HG03571 (cell line): ENCODE measurements at regions not wholly inside any gene's neighbourhood (a gene's known extent, or its start where the extent isn't known, plus 50 kb on each side); places are given as distances from the start of the nearest gene placed in this dataset.
"Not testable (repeated sequence)": the region's sequence is repeated elsewhere in the genome, so short reads cannot be mapped to it uniquely, and the experiment has no call there.

ENCODE experiments used
- ATAC-seq: cut with Tn5 transposase; IDR thresholded peaks from one replicate; pipeline ENCODE4 v1.9.1; 2021; ENCODE audit not compliant: unreplicated experiment

DNA sequence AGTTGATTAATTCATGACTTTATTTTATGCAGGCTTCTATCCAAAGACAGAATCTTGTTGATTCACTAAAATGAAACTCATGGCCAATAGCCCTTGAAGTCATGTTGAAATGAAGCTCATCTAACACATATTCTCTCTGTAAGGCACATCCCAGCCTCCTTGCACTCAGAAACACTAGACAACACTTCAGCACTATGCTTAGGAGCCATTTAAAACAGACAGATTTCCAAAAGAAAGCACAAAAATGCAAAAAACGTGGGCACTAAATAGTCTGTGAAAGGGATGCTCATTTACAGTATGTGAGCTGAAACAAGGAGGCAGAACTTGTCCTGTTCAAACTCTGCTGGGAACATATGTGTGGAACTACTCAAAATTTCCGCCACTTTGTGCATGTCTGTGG lies 124.4 kb downstream of the MYCN start:
- ATAC-seq, result no peak

DNA sequence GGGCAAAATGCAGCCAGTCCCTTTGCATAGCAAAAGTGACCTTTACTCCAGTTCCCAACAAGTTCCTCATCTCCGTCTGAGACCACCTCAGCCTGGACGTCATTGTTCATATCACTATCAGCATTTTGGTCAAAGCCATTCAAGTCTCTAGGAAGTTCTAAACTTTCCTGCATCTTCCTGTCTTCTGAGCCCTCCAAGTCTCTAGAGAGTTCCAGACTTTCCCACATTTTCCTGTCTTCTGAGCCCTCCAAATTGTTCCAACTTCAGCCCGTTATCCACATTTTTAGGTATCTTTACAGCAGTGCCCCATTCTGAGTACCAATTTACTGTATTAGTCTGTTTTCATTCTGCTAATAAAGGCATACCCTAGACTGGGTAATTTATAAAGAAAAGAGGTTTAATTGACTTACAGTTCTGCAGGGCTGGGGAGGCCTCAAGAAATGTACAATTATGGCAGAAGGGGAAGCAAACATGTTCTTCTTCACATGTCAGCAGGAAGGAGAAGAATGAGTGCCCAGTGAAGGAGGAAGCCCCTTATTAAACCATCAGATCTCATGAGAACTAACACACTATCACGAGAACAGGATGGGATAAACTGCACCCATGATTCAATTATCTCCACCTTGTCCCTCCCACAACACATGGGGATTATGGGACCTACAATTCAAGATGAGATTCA lies 123.7 kb downstream of the MYCN start:
- ATAC-seq, result no peak

DNA sequence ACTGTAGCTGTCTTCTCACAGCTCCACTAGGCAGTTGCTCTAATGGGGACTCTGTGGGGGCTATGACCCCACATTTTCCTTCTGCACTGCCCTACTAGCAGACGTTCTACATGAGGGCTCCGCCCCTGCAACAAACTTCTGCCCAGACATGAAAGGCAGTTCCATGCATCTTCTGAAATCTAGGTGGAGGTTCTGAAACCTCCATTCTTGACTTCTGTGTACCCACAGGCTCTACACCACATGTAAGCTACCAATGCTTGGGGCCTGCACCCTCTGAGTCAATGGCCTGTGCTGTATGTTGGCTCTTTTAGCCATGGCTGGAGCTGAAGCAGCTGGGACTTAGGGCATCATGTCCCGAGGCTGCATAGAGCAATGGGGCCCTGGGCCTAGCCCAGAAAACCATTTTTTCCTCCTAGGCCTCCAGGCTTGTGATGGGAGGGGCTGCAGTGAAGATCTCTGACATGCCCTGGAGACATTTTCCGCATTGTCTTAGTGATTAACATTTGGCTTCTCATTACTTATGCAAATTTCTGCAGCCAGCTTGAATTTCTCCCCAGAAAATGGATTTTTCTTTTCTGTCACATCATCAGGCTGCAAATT lies 123.0 kb downstream of the MYCN start:
- ATAC-seq, result no peak

DNA sequence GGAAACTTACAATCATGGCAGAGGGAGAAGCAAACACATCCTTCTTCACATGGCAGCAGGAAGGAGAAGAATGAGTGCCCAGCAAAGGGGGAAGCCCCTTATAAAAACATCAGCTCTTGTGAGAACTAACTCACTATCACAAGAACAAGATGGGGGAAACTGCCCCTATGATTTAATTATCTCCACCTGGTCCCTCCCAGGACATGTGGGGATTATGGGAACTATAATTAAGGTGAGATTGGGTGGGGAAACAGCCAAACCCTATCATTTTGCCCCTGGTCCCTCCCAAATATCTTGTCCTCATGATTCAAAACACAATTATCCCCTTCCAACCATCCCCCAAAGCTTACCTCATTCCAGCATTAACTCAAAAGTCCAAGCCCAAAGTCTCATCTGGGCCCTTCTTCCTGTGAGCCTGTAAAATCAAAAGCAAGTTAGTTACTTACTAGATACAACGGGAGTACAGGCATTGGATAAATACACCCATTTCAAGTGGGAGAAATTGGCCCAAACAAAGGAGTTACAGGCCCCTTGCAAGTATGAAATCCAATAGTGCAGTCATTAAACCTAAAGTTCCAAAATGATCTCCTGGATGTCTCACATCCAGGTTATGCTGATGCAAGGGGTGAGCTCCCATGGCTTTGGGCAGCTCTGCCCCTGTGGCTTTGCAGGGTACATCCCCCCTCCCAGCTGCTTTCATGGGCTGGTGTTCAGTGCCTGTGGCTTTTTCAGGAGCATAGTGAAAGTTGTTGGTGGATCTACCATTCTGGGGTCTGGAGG lies 122.3 kb downstream of the MYCN start:
- no peak for ATAC-seq

DNA sequence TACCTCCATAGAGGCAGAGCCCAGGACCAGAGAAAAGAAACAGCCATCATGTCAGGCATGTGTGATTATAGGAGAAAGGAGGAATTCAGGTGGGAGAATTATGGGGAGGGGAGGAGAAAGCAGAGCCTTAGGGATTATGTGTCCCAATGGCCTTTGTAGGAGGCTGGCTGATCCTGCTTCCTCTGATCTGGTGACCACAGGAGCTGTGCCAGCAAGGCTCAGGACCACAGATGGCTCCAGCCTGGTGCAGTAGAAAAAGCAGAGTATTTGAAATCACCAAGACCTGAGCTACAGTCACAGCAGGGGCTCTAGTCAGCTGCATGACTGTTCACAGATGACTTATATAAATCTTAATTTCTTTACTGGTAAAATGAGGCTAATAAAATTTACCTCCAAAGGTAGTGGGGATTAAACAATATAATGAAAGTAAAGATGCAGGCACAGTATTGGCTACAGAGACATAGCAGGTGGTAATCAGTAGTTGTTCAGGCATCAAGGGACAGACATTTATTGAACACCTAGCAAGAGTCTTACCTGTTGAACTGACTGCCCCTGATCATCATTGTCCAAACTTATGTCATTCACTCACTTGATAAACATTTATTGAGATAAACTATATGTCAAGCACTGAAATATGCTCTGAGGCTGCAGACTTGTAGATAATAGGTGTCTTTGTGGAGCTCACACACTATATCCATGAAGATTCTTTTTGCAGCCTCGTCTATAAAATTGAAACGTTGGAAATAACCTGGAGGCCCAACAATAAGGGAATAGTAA lies 121.3 kb downstream of the MYCN start:
- no peak for ATAC-seq

DNA sequence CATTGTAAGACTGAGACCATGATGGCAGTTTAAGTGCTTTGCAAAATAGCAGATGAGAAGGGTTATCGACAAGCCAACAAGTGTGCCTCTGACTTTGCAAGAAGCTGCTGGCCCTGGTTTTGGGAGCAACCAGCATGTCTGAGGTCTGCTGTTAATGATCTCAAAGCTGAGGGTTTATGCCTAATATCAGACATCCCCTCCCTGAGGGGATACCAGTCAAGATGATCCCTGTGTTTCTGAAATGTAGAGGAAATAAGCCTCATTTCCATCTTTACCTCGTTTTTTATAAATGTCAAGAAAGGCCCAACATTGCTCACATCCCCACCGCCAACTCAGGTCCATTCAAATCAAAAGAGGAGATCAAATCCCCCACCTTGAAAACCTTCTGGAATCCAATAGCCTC lies 120.6 kb downstream of the MYCN start:
- ATAC-seq, result no peak

DNA sequence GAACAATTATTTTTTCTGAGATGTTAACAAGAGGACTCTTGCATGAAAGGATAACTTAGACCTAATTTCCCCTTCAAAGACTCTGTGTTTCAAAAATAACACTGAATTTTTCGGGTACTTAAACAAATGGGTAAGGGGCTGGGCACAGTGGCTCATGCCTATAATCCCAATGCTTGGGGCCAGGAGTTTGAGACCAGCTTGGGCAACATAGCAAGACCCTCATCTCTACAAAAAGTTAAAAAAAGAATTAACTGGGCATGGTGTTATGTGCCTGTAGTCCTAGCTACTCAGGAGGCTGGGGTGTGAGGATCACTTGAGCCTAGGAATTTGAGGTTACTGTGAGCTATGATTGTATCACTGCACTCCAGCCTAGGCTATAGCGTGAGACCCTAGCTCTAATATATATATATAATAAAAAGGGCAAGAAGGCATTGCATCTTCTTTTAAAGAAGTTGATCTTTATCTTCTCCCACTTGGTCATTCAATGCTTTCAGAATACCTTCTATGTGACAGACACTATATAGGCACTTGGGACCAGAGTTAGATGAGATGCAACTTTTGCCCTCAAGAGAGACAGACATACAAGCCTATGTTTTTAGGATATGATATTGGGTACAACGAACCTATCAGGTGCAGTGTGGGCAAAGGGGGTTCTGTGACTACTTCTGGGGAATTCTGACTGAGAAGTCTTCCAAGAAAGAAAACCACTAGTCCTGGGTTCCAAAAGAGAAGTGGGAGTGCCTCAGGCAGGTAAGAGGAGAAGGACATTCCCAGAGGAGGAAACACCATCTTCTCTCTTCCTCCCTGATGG lies 120.0 kb downstream of the MYCN start:
- no peak for ATAC-seq

DNA sequence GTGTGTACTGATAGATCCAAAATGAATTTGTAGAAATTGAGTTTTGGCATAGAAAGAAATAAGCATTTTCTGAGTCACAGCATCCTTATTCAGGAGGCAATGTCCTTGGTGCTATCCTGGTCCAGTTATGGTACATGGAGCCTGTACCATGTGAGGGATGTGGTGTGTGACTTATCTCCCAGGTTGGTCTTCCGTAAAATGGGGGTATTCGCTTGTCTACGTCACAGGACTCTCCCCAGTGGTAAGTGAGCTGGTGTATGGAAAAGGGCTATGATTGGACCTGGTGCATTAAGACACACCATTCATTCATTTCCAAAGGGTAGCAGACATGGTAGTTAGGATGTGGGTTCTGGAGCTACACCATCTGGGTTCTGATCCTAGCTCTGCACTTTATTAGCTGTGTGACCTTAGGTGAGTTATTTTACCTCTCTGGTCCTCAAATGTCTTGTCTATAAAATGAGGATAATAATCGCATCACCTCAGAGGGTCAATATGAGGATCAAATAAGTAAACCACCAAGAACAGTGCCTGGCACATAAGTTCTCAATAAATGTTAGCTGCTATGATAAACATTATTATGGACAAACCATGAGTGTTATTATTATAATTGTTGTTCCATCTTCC lies 119.2 kb downstream of the MYCN start:
- no peak for ATAC-seq

DNA sequence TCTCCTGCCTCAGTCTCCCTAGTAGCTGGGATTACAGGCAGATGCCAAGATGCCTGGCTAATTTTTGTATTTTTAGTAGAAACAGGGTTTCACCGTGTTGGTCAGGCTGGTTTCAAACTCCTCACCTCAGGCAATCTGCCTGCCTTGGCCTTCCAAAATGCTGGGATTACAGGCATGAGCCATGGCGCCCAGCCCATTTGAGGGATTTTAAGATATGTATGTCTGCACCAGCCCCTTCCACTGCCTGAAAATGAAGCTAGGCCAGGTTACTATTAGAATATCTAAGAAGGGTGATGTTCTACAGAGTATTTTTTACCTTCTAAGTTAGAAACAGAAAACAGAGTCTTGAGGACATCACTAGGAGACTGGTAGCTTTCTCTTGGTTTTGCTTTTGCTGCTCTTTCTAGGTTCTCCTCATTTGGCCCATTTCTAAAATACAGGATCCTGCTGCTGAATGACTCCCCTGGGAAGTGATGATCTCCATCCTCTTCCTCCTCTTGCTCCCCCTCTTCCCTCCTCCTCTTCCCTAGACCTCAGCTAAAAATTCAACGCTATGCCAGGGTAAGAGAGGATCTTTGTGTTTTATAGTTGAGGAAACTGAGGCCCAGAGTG lies 118.5 kb downstream of the MYCN start:
- ATAC-seq, result no peak

DNA sequence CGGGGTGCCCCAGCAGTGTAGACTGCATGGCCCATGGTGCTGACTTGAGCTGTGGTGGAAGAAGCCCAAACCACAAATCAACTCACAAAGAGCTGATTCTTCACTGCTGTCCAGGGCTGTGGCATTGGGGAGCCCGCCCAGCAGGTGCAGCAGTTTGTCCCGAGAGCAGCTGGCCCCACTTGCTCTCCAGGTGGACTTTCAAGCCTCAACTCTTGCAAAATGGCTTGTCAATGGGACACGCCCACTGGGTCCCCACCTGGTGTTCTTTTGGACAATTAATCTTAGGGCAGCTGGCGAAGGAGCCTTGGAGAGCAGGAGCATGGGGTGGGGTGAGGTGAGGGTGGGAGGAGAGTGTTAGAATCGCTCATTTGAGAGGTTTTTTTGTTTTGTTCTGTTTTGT lies 117.9 kb downstream of the MYCN start:
- no peak for ATAC-seq

DNA sequence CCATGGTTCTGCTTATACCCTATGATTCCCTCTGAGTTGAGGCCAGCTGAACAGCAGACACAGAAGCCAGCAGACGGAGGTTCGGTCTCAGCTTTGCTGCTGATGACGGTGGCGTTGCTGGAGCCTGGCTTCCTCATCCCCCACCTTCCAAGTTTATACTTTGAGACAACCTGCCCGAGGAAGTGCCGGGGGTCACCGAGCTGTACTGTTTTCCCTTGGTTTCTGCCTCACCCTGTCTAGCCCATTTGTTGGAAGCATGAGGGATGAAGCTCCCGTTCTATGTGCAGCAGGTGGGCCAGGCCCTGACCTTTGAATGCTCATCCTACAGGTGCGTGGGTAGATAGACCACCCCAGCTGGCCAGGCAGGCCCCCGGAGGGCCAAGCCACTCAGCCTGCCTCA lies 117.3 kb downstream of the MYCN start:
- ATAC-seq, result no peak

DNA sequence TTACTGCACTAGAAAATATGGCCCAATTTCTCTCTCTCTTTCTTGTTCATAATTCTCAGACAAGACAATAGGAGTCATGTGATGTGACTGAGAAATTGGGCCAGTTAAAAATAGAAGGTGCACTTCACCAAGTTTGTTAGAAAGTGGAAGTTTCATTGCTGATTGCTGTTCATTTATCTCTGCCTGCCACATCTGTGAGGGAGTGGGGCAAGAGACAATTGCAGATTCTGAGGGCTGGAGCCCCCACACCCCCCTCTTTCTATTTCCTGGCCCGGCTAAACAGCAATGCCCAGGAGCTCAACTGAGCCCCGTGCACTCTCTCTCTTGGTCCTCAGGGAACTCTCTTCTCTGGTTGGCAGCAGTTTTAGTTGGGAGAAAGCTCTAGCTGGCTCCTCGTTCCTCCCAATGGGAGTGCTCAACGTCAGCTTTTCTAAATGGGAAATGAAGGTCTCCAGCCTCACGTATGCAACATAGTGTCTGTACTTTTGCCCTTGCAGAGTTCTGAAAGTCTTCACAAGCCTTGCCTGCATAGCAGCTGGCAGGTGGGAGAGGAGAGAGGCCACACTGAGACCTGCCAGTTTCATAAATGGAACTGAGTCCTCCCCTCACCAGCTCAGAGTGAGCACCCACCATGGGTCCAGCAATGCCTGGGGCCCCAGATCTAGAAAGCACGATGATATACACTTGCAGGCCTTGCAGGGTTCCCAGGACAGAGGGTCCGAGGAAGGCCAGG lies 115.7 kb downstream of the MYCN start:
- peak; percentile 79 for ATAC-seq

DNA sequence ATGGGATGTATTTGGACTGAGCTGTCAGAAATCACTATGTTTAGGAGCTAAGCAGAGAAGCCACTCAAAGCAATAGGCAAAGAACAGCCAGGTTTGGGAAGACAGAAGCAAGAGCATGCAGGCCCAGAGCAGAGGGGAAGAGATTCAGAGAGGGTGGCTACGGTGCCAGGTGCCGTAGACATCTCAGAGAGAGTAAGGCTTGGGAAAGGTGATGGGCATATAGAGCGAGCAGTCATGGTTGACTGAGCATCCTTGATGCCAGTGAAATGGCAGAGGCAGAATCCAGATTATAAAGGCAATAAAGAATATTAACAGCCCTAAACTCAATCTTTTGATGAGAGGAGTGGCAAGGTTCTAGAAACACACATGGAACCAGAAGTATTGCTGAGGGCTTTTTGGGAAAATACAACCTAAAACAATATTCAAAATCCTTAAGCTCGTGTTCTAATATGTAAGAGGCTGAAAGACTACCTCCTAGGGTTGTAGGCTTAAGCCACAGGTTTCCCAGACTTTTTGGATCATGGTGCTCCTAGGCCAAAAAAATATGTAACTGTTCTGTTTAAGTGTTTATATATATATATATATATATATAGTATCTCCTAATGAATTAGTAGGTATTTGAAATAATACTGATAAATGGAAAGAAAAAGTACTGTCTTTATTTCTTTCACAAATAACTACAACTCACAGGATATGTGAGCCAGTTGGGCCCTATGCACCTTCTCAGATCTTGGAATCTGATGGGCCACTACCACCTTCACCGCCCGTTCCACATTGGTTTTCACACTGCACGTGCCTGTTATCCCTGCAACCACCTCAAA lies 113.3 kb downstream of the MYCN start:
- no peak for ATAC-seq

DNA sequence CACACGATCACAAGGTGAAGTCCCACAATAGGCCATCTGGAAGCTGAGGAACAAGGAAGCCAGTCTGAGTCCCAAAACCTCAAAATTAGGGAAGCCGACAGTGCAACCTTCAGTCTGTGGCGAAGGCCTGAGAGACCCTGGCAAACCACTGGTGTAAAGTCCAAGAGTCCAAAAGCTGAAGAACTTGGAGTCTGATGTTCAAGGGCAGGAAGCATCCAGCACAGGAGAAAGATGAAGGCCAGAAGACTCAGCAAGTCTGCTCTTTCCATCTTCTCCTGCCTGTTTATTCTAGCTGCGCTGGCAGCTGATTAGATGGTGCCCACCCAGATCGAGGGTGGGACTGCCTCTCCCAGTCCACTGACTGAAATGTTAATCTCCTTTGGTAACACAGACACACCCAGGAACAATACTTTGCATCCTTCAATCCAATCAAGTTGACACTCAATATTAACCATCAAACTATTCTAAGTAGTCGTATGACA lies 112.3 kb downstream of the MYCN start:
- not testable (repeated sequence) for ATAC-seq

DNA sequence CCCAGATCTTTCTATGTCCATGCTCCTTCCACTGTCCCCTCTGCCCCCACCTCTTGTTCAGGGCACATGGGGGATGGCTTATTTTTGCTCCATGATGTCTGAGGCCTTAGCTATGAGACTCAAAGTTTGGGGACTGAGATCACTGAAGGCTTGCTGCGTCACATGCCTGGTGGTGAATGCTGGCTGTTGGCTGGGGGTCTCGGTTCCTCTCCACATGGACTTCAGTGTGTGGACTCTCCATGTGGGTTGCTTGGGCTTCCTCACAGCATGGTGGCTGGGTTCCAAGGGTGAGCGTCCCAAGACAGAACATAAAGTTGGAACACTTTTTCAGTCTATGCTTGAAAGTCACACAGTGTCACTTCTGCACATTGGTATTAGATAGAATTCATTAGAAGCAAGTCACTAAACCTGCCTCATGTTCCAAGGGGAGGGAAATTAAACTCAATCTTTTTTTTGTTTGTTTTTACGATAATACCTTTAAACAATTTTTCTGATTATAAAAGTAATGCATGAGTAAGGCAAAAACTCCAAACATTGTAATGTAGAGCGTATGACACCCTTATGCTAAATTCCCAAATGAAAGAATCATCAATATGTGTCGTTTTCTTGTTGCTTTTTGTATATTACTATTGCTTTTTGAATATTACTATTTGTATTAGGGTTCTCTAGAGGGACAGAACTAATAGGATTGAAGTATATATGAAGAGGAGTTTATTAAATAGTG lies 111.7 kb downstream of the MYCN start:
- ATAC-seq, result no peak

DNA sequence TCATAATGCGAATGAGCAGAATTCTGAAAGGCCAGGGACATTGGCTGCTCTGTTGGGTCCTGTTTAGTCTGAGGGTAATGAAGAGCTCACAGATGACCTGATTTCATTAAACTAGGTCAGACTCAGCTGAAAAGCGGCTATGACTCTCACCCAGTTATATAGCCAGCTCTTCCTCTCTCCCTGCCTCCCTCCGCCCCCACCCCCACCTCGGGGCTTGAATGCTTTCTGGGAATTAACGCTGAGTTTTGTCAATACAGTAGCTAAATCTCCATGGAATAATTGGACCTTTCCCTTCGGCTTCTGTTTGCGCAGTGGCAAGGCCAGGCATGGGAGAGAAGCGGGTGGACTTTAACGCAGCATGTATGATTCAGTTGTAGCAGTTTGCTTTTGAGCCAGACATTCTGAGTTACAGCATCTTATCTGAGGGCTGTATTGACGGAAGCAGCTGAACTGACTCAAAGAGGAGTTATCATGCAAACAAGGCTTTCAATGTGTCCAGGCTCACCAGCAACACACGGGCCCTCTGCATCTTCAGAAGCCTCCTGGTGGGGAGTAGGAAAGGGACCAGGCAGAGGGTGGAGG lies 110.6 kb downstream of the MYCN start:
- no peak for ATAC-seq

DNA sequence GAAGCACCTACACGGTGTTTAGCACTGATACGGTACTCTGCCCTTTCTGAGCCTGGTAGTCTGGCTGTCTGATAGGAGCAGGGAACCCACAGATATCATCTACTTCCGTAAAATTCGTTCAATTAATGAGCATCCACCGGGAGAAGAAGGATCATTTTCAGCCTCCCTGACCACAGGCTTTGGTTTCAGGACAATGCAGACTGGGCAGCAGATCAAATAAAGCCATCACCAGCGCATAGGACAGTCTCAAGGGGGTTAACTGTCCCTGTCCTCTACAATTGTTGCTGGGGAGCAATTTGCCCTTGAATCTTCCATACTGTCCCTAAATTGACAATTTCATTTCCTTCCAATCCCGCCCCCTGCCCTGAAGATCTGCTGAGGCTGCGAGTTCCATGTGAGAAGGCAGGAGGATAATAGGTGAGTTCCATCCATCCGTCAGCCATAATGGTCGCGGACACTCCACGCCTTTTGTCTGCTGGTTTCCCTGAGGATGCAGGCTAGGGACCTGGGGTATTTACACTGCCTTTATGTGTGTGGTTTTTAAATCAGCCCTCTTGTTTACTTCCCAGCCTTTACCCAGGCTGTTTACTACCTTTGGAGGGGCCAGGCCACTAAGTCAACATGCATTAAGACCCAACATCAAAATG lies 110.0 kb downstream of the MYCN start:
- no peak for ATAC-seq
